ENCODE measurements at regions not wholly inside any gene's neighbourhood (a gene's known extent, or its start where the extent isn't known, plus 50 kb on each side); places are given as distances from the start of the nearest gene placed in this dataset.
A peak's percentile ranks its signal among the peaks of the same experiment; 100 is the strongest.

DNA sequence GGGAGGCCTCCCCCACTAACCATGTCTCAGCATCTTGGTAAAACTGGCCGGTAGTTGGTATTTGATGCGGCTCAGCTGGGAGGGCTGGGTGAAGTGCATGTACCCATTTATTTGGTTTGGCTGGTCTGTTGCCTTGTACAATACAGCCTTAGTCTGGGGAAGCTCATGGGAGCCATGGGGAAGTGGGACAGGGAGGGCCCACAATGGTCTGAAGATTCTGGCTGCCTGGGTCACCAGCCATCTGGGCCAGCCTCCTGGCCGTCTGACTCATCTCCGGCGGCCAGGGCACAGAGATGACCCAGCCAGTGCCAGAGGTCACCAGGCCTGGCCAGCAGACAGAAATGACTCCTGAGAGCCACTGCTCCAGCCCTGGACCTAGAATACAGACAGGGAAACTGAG is 51.6 kb upstream of the SMAD6 start (continued):
- TF ChIP-seq NFYB (IDR thresholded peaks at IDR 0.05; ENCODE audit: extremely low read depth, insufficient read length), result no peak
- no peak for TF ChIP-seq ZNF23 (CRISPR knock-in tag; IDR thresholded peaks at IDR 0.05)
- TF ChIP-seq SMARCA4 (IDR thresholded peaks at IDR 0.05), result peak; percentile 51; the same call in 1 of the 2 replicates
- TF ChIP-seq HCFC1 (IDR thresholded peaks at IDR 0.05; ENCODE audit: low read depth, low read length), result no peak
- no peak for TF ChIP-seq KAT8 (IDR thresholded peaks at IDR 0.05; ENCODE audit: low read depth)
- peak; percentile 71 for TF ChIP-seq ARID1B (IDR thresholded peaks at IDR 0.05)
- TF ChIP-seq NCOR1 (IDR thresholded peaks at IDR 0.05), result peak; percentile 55; the same call in 1 of the 2 replicates
- no peak for TF ChIP-seq ZNF444 (CRISPR knock-in tag; IDR thresholded peaks at IDR 0.05)
- TF ChIP-seq SP2 (IDR thresholded peaks at IDR 0.05; ENCODE audit: extremely low read depth, low read depth, low read length, poor library complexity, severe bottlenecking), result no peak
- TF ChIP-seq, protein P1, sequence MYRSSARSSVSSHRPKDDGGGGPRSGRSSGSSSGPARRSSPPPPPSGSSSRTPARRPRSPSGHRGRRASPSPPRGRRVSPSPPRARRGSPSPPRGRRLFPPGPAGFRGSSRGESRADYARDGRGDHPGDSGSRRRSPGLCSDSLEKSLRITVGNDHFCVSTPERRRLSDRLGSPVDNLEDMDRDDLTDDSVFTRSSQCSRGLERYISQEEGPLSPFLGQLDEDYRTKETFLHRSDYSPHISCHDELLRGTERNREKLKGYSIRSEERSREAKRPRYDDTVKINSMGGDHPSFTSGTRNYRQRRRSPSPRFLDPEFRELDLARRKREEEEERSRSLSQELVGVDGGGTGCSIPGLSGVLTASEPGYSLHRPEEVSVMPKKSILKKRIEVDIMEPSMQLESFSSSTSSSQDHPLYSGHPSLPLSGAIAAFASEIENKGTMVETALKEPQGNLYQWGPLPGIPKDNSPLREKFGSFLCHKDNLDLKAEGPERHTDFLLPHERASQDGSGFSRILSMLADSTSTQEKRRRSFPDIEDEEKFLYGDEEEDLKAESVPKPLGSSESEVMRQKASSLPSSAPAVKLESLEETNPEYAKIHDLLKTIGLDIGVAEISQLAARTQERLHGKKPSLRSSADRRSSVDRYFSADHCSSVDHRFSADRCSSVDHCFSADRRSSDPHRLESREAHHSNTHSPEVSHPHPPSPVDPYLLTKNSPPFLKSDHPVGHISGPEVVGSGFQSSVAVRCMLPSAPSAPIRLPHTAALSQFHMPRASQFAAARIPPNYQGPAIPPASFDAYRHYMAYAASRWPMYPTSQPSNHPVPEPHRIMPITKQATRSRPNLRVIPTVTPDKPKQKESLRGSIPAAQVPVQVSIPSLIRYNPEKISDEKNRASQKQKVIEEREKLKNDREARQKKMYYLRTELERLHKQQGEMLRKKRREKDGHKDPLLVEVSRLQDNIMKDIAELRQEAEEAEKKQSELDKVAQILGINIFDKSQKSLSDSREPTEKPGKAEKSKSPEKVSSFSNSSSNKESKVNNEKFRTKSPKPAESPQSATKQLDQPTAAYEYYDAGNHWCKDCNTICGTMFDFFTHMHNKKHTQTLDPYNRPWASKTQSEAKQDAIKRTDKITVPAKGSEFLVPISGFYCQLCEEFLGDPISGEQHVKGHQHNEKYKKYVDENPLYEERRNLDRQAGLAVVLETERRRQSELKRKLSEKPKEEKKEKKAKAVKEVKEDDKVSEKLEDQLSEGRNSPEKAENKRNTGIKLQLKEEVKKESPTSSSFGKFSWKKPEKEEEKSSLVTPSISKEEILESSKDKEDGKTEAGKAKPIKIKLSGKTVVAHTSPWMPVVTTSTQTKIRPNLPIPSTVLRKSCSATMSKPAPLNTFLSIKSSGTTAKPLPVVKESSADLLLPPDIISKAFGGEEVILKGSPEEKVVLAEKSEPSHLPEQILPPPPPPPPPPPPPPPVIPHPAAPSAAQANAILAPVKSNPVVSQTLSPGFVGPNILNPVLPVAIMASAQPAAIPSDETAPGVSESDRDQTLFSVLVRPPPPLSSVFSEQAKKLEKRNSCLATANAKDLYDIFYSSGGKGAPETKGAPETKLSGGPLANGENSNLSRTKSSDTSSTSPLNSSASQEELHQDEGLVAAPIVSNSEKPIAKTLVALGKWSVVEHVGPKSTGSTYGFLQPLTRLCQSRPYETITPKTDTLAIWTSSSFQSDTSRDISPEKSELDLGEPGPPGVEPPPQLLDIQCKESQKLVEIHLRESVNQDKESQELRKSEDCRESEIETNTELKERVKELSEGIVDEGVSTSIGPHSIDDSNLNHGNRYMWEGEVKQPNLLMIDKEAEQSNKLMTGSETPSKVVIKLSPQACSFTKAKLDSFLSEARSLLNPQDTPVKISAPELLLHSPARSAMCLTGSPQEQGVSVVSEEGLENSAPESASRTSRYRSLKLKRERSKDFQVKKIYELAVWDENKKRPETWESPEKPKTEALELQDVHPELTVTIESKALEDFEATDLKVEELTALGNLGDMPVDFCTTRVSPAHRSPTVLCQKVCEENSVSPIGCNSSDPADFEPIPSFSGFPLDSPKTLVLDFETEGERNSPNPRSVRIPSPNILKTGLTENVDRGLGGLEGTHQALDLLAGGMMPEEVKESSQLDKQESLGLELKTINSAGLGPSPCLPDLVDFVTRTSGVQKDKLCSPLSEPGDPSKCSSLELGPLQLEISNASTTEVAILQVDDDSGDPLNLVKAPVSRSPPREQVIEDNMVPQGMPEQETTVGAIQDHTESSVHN (IDR thresholded peaks at IDR 0.05; ENCODE audit: borderline replicate concordance in 1 of 2, low read depth in 1 of 2), result no peak
- TF ChIP-seq CTBP1 (IDR thresholded peaks at IDR 0.05; ENCODE audit: borderline replicate concordance), result peak; percentile 45; the same call in 1 of the 2 replicates
- TF ChIP-seq, protein P2, sequence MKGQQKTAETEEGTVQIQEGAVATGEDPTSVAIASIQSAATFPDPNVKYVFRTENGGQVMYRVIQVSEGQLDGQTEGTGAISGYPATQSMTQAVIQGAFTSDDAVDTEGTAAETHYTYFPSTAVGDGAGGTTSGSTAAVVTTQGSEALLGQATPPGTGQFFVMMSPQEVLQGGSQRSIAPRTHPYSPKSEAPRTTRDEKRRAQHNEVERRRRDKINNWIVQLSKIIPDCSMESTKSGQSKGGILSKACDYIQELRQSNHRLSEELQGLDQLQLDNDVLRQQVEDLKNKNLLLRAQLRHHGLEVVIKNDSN (CRISPR knock-in tag; IDR thresholded peaks at IDR 0.05), result no peak
- TF ChIP-seq SMARCC2 (IDR thresholded peaks at IDR 0.05; ENCODE audit: low read depth), result no peak
- TF ChIP-seq NR2C1 (IDR thresholded peaks at IDR 0.05), result no peak; the same call in 1 of the 2 replicates
- TF ChIP-seq NR2C1 (tag; IDR thresholded peaks at IDR 0.05), result peak; percentile 29; the same call in 1 of the 2 replicates
- TF ChIP-seq STAT5A (IDR thresholded peaks at IDR 0.05; ENCODE audit: borderline replicate concordance, low read length), result no peak

Data from K562 (cell line).